ENCODE measurements at regions not wholly inside any gene's neighbourhood (a gene's known extent, or its start where the extent isn't known, plus 50 kb on each side); places are given as distances from the start of the nearest gene placed in this dataset.

- ATAC-seq (ENCODE audit: low read depth) (no peak), DNase-seq (ENCODE audit: low spot score) (no peak)
- no peak for TF ChIP-seq CTCF (IDR thresholded peaks at IDR 0.05; ENCODE audit: poor library complexity, severe bottlenecking)
- Histone ChIP-seq H3K9me3 (ENCODE audit: severe bottlenecking) (no peaks in the 10 kb centered on the region), H3K27me3 (ENCODE audit: insufficient read depth, poor library complexity, severe bottlenecking) (peaks cover 8% of the 10 kb centered on the region), H3K4me3 (ENCODE audit: severe bottlenecking) (no peak overlapping the region), H3K27ac (ENCODE audit: poor library complexity, severe bottlenecking) (no peak overlapping the region), H3K36me3 (ENCODE audit: low read depth) (no peaks in the 10 kb centered on the region), H3K4me1 (ENCODE audit: insufficient read depth, poor library complexity, severe bottlenecking) (no peaks in the 10 kb centered on the region)
These were observed 564.7 kb upstream of the COBL start for GRCh38 chr7:51881309-51881708.

- H3K4me3 ChIP-seq (ENCODE audit: severe bottlenecking): no peak overlapping the region
- H3K36me3 ChIP-seq (ENCODE audit: low read depth): no peaks in the 10 kb centered on the region
- ATAC-seq (ENCODE audit: low read depth): no peak
- TF ChIP-seq CTCF (IDR thresholded peaks at IDR 0.05; ENCODE audit: poor library complexity, severe bottlenecking): no peak
- DNase-seq (ENCODE audit: low spot score): no peak
- no peaks in the 10 kb centered on the region for H3K9me3 ChIP-seq (ENCODE audit: severe bottlenecking)
- peaks cover 8% of the 10 kb centered on the region for H3K27me3 ChIP-seq (ENCODE audit: insufficient read depth, poor library complexity, severe bottlenecking)
- H3K4me1 ChIP-seq (ENCODE audit: insufficient read depth, poor library complexity, severe bottlenecking): no peaks in the 10 kb centered on the region
- H3K27ac ChIP-seq (ENCODE audit: poor library complexity, severe bottlenecking): no peak overlapping the region
These were observed 562.3 kb upstream of the COBL start for GRCh38 chr7:51878865-51879264.

- Histone ChIP-seq H3K36me3 (ENCODE audit: low read depth) (no peaks in the 10 kb centered on the region), H3K27me3 (ENCODE audit: insufficient read depth, poor library complexity, severe bottlenecking) (no peaks in the 10 kb centered on the region), H3K27ac (ENCODE audit: poor library complexity, severe bottlenecking) (no peak overlapping the region), H3K4me1 (ENCODE audit: insufficient read depth, poor library complexity, severe bottlenecking) (no peaks in the 10 kb centered on the region), H3K4me3 (ENCODE audit: severe bottlenecking) (no peak overlapping the region), H3K9me3 (ENCODE audit: severe bottlenecking) (no peaks in the 10 kb centered on the region)
- no peak for DNase-seq (ENCODE audit: low spot score)
- no peak for ATAC-seq (ENCODE audit: low read depth)
- no peak for TF ChIP-seq CTCF (IDR thresholded peaks at IDR 0.05; ENCODE audit: poor library complexity, severe bottlenecking)
These were observed 552.8 kb upstream of the COBL start for GRCh38 chr7:51869452-51869851.

GRCh38 chr7:51867117-51867516 is 550.5 kb upstream of the COBL start:
- Histone ChIP-seq H3K4me3 (ENCODE audit: severe bottlenecking) (no peak overlapping the region), H3K27me3 (ENCODE audit: insufficient read depth, poor library complexity, severe bottlenecking) (no peaks in the 10 kb centered on the region), H3K4me1 (ENCODE audit: insufficient read depth, poor library complexity, severe bottlenecking) (no peaks in the 10 kb centered on the region), H3K36me3 (ENCODE audit: low read depth) (no peaks in the 10 kb centered on the region), H3K9me3 (ENCODE audit: severe bottlenecking) (no peaks in the 10 kb centered on the region), H3K27ac (ENCODE audit: poor library complexity, severe bottlenecking) (no peak overlapping the region)
- TF ChIP-seq CTCF (IDR thresholded peaks at IDR 0.05; ENCODE audit: poor library complexity, severe bottlenecking): no peak
- ATAC-seq (ENCODE audit: low read depth): no peak
- DNase-seq (ENCODE audit: low spot score): no peak

- H3K27me3 ChIP-seq (ENCODE audit: insufficient read depth, poor library complexity, severe bottlenecking): no peaks in the 10 kb centered on the region
- H3K4me3 ChIP-seq (ENCODE audit: severe bottlenecking): no peak overlapping the region
- no peak overlapping the region for H3K27ac ChIP-seq (ENCODE audit: poor library complexity, severe bottlenecking)
- no peak for TF ChIP-seq CTCF (IDR thresholded peaks at IDR 0.05; ENCODE audit: poor library complexity, severe bottlenecking)
- no peaks in the 10 kb centered on the region for H3K4me1 ChIP-seq (ENCODE audit: insufficient read depth, poor library complexity, severe bottlenecking)
- no peak for DNase-seq (ENCODE audit: low spot score)
- no peaks in the 10 kb centered on the region for H3K36me3 ChIP-seq (ENCODE audit: low read depth)
- ATAC-seq (ENCODE audit: low read depth): no peak
- no peaks in the 10 kb centered on the region for H3K9me3 ChIP-seq (ENCODE audit: severe bottlenecking)
These were observed 543.7 kb upstream of the COBL start for GRCh38 chr7:51860305-51860704.

Measured in RWPE2 (cell line).